ENCODE measurements at regions not wholly inside any gene's neighbourhood (a gene's known extent, or its start where the extent isn't known, plus 50 kb on each side); places are given as distances from the start of the nearest gene placed in this dataset.
"Not testable (repeated sequence)": the region's sequence is repeated elsewhere in the genome, so short reads cannot be mapped to it uniquely, and the experiment has no call there.

DNA sequence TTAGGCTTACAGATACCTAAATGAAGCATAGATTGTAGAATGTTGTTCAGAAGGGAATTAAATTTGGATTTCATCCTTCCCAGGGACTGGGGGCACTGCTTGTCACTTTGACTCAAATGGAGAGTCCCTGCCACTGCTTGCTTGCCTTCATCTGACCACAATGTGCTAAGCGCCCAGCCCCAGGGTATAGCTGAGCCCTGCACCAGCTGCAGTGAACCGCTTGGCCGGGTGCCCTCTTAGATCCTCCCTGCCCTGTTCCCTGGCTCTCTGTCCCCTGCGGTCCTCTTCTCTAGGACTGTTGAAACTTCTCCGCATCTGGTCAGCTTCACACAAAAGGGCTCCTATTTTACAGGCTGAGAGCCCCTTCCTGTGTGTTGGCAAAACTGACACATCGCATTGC is 170.9 kb downstream of the BCL2L11 start:
- not testable (repeated sequence) for DNase-seq

DNA sequence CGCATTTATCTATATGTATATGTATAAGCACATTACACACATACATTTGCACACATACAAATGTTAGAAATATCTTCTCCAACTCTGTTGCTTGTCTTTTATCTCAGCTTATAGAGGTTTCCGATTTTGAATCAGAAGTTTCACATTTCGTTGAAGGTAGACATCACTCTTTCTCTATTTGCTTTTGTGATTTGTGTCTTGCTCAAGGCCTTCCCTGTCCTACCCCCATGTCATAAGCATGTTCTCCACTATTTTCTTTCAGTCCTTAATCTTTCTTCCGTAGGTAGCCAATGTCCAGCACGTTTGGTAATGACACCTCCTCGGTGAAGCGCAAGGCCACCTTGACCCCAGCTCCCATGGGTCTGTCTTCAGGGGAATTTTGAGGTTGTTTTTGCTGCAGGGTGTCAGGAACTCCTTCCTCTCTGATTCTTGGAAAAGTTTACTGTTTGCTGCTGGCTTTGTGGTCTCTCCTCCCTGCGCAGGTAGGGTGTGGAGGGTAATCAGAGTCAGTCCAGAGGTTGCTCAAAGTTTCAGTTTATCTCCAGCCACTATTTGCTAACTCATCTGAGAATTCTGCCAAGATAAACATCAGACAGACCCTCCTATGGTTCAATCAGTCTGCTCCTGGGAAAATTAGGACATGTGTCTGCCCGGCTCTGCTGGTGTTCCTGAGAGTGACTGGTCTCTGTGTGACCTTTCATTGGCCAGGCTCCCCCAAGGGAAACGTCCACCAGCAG is 171.7 kb downstream of the BCL2L11 start:
- not testable (repeated sequence) for DNase-seq

DNA sequence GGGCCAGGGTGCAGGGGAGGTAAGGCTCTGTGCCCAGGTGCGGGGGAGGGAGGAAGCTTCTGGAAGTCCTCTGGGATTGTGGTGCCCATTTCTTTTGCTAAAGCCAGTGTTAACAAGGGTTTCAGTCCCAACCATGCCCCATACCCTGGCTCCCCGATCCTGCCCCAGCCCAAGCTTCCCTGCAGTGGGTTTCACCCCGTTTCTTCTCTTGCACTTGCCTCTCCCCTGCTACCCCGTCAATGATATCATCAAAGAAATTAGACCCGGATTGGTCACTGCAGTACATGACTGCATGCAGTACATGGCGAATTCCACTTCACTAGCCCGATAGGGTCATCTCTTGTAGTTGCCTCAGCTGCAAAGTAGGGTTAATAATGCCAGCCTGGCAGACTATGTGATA is 174.0 kb downstream of the BCL2L11 start:
- DNase-seq, result not testable (repeated sequence)

DNA sequence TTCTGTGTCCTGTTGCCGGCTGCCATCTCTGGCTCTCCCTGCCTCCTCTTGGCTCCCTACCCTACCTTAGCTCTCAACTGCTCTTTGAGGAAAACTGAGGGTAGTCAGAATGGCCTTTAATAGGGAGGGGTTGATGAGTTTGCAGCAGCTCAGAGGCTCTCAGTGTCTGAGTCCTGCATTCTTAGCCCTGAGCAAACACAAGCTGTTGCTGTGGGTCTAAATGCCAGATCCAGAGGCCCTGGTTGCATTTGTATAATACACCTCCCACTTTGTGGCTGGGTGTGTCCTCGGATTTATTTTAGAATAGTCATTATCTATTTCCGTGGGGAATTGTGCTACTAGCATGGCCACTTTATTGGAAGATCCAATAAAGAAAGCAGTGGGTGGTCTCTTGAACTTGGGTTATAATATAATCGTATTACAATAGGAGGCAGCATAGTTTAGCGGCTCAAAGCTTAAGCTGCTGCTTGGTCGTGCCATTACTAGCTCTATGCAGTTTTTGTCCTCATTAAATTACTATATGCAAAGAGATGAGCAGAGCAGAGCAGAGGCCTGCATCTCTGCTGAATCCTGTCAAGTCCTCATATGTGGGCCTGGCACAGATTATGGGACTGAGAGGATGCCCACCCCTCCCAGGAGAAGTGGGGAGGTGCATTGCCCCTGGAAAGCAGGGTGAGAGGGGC is 175.5 kb downstream of the BCL2L11 start:
- not testable (repeated sequence) for DNase-seq

DNA sequence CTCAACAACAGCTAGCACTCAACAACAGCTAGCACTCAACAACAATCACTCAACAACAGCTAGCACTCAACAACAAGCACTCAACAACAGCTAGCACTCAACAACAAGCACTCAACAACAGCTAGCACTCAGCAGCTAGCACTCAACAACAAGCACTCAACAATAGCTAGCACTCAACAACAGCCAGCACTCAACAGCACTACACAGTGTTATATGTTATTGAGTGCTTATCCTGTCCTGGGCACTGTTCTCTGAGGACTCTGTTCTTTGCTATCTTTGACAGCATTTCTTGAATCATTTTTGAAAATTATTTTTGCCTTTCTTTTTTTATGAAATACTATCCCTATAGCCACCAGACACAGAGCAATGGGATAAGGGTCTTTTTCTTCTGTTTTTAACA is 176.4 kb downstream of the BCL2L11 start:
- DNase-seq, result not testable (repeated sequence)

DNA sequence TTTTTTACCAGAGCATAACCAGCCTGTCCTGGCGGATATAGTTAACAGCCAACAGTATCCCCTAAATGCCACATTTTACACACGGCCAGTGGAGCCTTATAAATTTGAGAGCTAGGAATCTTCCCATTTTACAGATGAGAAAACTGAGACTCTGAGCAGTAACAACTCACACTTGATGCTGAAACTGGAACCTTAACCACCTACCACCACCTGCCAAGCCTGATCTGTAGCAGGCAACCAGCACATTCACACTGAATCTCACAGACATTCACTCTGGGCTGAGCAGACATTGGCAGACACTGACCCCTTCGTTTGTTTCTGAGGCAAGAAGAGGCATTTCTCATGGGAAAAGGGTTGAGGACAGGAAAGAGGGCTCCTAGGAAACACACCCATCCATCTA is 178.2 kb downstream of the BCL2L11 start:
- DNase-seq, result not testable (repeated sequence)

DNA sequence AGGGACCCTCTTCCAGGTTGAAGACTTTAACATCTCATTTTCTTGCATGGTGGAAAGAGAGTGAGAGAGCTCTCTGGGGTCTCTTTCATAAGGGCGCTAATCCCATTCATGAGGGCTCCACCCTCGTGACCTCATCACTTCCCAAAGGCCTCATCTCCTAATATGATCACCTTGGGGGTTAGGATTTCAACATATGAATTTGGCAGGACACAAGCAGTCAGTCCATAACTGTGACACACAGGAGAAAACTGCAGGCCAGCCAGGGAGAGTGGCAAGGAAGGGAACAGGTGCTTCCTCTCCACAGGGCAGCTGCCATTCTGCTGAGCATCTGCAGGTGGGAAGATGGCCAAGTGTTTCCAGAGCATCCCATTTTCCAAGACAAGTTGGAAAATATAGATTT is 178.9 kb downstream of the BCL2L11 start:
- not testable (repeated sequence) for DNase-seq

DNA sequence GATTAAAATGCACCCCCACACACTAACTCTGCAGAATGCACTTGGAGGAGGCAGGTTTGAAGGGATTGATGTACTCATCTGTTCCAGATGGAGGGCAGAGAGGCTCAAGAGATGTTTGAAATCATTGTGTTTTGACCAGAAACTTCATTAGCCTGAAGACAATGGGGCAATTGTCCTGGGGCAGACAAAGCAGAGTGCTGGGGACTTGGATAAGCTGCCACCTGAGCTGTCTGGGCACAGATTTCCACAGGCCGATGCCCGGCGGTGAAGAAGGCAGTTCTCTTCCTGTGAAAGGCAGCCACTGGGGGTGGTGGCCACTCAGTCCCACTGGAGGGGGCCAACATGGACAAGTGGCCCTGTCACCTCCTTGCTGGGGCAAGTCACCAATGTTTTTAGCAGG is 181.0 kb downstream of the BCL2L11 start:
- not testable (repeated sequence) for DNase-seq

DNA sequence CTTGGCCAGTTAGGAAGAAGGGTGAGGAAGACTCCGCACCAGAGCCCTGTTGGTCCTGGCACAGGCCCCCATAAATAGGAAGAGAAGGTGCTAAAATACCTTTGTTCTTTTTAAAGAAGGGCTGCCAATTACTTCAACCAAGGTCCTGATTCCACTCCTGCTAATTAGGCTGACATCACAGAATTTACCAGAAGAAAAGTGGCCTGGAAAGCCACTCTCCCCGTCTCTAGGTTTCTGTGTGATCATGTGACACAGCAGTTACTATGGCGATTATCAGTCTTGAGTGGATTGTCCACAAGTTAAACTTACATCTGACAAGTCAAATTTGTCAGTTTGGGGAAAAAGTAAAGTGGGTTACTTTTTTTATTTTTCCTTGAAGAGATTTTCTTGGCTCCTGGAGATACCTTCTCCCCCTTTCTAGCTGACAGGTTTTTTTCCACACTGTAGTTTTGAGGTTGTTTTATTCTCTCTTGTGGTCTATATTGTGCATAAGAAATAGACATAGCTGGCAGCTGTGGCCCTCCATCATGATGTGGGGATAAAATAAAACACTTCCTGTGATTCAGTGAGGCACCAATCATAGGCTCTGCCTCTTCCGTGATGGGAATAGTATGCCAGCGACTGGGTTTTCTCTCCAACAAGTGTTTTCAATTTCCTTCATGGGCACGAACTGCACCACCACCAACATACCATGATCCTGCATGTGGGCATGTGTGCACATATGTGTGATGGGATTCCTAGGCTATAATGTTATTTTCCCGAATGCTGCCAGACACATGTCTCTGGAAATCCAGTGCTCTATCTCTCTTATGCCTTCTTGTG is 181.9 kb downstream of the BCL2L11 start:
- DNase-seq, result not testable (repeated sequence)

DNA sequence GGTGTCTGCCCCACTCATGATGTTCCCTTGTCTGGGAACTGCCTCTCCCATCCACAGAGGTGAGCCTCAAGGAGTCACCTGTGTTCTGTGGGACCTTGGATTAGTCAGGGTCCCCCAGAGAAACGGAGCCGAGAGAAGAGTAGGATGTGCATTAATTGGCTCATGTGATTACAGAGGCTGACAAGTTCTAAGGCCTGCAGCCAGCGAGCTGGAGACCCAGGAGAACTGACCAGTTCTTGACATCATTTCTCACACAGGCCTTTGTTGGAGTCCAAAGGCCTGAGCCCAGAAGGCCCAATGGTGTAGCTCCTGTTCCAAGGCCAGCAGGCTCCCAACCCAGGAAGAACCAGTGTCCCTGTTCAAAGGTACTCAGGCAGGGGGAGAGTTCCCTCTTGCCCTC is 186.6 kb downstream of the BCL2L11 start:
- not testable (repeated sequence) for DNase-seq

DNA sequence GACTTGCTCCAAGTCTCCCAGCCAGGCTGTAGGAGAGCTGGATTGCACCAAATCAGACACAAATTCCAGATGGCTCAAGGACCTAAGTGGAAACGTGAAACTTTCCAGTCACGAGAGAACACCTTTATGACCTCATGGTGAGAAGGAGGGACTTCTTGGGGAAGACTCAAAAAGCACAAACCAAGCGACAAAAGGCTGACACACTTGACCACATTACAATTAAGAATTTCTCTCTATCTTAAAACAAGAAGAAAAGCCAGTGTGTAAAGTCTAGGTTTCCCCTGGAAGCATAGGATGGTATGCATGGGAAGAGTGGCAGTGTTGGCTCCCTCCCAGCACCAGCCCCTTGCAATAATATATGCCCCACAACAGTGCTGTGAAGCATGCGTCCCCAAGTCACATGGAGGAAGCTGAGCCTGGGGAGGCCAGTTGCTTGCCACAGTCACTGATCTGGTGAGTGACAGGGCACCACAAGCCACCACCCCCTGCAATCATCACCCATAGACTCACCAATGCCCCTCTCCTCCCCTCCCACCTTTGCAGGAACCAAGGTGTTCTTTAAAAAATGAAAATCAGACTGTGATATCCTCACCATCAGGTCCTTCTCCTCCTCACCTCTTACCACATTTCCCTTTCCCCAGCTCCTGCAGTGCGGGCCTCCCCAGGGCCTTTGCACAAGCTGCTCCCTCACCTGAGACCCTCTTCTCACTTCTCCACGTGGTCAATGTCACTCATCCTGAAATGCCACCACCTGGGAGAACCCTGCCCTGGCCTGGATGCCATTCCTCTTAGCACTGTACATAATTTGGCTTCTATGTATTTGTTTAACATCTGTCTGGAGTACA is 188.7 kb downstream of the BCL2L11 start:
- DNase-seq, result not testable (repeated sequence)

DNA sequence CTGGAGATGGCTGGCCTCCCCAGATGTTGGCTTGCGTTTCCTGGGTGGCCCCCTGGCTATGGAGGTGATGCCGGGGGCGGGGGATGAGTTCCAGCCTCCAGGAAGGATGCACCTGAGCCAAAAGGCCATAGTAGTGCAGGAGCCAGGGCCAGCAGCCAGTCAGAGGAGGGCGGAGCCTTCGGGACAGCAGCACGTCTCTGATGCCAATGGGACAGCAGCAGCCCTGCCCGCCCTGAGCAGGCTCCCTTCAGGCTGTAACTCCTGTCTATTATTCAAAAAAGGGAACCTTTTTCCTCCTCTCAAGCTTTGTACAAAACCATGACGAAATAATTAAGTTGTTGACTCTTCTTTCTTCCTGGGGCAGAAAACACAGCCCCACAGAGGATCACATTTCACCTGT is 189.7 kb downstream of the BCL2L11 start:
- not testable (repeated sequence) for DNase-seq

DNA sequence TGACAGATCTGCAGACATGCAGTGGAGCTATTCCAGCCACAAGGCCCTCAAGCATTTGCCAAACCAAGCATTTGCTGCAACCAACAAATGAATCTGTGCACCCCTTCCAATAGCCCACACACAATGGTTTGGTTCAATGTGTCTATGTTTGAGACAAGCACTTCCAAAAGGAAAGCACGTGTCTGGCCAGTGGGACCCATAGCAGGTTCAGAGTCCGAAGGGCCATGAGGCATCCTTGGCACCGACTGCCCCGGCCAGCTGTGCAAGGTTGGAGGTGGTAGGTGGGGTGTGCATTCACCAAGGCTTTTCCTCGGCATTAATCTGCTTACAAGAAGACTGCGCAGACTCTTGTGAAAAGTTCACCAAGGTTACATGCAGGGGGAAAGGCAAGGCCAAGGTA is 190.9 kb downstream of the BCL2L11 start:
- DNase-seq, result not testable (repeated sequence)

DNA sequence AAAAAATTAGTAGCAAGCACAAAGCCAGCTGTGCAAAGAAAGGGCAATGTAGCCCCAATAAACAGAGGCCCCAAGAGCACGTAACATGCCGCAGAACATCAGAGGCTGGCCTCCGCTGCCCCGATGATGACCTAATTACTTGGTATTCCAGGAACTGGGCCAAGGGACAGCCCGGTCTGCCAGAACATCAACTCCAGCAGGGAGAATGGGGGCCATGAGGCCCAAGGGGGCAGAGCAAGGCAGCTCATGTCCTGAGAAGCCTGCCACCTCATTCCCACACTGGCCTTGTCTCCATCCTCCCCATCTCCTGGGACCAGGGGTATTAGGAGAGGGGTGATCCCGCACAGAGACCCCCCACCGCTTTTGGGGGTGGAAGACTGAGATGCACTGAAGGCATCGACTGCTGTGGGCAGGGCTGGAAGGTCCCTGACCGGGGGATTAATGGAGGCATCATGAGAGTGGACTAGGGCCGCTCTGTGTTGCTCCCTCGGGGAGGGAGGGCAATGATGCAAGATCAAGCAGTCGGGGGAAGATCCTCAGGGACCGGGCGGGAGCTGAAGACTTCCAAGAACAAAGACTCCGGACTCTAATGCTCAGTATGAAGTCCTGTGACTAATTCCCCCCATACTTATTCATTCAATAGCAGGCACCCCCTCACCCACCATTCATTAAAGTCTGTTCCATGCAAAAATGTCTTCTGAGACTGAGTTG is 192.3 kb downstream of the BCL2L11 start:
- not testable (repeated sequence) for DNase-seq

DNA sequence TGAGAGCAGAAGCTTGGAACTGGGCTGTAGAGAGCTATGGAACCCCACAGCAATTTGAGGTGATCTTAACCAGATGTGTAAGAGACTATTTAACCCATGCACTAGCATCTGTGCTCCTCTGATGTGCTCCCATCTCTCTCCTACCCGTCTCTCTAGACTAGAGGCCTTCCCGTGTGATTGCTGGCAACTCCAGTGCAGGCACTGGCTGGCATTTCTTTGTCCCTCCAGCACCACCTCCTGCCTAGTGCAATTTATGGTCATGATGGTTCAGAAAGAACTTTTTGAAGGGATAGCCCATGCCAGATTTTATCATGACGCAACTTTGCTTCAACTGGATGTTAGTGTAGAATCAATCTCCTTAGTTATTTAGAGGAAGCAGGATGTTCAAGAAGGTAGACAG is 193.0 kb downstream of the BCL2L11 start:
- DNase-seq, result not testable (repeated sequence)

DNA sequence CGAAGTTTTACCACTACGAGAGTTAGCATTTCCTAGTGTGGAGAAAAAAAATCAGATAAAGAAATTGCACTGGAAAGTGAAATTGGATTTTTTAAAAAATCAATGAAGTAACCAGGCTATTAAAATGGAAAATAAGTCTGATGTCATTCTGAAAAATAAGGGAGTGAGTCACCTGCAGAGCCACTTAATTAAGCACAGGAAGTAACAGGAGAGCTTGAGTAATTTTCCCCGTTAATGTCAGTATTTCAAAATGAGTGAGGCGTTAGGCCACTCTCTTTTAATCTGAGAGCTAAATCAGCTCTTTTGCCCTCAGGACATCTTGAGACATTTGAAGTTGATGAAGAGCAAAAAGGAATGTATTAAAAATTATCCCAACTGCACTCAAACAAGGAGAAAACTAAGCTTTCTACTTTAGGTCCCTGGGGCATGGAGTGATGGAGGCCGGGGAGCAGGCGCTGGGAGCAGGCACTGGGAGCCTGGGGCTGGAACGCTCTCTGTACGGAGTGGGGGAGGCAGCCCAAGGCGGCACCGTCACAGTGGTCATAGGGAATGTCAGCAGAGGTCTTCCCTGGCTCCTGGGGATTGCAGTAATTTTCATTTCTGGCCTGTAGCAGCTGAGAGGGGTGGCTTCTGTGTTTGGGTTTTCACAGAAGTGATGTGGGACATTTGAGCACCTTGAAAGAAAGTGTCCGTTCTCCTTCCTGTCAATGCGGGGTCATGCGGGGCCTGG is 194.6 kb downstream of the BCL2L11 start:
- not testable (repeated sequence) for DNase-seq

DNA sequence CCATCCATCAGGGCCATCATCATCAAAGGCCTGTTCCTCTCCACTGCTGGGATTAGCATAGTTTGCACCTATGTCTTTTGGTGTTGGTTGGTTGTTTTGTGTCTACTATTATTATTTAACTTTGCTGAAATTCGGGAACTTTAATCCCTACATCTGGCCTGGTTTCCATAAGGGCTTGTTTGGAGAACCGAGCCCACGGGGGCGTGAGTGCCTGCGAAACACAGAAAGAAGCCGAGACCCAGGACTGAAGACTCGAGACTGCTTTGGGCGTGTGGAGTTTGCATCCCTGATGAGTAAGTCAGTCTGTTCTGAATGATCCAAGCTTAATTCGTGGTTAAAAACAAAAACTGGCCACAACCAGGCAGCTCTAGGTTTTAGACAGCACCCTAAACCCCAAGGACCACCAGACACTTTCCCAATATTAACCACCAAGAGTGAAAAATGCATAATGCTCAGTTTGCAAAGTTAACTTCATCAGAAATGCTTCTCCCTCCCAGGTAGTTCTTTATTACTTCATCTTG is 195.6 kb downstream of the BCL2L11 start:
- DNase-seq, result not testable (repeated sequence)

DNA sequence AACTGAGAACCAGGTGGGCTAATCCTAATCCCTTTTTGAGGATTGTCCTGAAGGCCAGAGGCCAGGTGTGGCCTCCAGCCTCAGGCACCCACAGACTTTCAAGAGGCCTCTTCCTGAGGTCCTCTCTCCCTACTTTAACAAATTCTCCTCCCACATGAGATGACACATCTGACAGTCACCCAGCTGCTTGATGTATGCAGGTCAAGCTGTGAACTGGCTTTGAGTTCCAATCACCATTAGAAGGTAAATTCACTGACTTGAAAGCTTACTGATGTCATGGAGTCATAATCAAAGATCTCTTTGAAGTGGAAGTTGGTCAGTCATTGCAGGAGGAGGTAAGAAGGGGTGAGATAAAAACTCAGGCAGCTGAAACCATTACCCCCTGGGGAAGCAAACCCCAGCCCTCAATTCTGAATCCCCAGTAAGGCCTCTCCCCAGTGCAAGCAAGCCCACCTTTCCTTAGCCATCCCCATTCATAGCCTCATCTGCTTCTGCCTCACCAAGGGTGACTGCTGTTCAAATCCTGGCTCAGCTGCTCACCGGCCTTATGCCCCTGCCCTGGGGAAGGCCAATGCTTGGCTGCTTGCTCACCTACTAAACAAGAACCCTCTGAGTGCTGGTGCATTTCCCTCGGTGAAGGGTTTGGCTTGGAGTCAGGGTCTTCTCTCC is 196.3 kb downstream of the BCL2L11 start:
- DNase-seq, result not testable (repeated sequence)

DNA sequence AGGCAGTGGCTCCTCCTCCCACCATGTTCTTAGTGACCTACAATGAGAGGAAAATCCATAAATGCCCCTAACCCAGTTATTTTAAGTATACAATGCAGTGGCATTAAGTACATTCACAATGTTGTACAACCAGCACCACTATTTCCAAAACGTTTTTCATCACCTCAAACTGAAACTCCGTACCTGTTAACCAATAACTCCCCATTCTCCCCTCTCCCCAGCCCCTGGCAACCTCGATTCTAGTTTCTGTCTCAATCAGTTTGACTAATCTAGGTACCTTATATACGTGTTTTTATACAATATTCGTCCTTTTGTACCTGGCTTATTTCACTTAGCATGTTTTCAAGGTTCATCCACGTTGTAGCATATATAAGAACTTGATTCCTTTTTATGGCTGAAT is 198.8 kb downstream of the BCL2L11 start:
- DNase-seq, result not testable (repeated sequence)

DNA sequence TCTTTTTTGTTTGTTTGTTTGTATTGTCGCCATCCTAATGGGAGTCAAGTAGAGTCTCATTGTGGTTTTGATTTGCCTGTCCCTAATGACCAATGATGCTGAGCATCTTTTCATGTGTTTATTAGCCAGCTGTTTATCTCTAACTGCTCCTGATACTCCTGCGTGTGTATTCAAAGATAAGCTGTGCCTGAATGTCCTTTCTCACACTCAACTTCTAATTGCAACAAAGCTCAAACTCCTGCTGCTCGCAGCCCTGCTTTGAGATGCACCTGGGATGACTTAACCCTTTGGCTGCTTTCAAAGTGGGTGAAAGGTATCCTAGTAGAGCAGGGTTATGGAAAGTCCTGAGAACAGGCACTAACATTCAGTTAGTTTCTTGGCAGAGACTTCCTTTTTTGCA is 199.6 kb downstream of the BCL2L11 start:
- not testable (repeated sequence) for DNase-seq

All from activated T-cell treated with anti-CD3 and anti-CD28 coated beads for 4 hours (primary cell).